Gastroesophageal sphincter (tissue), 3 donors: ENCODE measurements at regions not wholly inside any gene's neighbourhood (a gene's known extent, or its start where the extent isn't known, plus 50 kb on each side); places are given as distances from the start of the nearest gene placed in this dataset.

Experiments used
- POLR2AphosphoS5 ChIP-seq: sonication (generic); formaldehyde crosslinking; IDR thresholded peaks from one replicate; pipeline ENCODE4 v1.6.1; 2017; ENCODE audit warnings: antibody characterized with exemption
- TF ChIP-seq, protein P1 (sequence below), 4 experiments: fragments of 200-600 bp in 2 of 4; fragments of 450-650 bp in 2 of 4; sonication (generic) in 1 of 4; IDR thresholded peaks; one replicate each; pipeline ENCODE4 v1.5.1; 2017 to 2019; ENCODE audit warnings: antibody characterized with exemption in 4 of 4, mild to moderate bottlenecking in 2 of 4, moderate library complexity in 2 of 4

DNA sequence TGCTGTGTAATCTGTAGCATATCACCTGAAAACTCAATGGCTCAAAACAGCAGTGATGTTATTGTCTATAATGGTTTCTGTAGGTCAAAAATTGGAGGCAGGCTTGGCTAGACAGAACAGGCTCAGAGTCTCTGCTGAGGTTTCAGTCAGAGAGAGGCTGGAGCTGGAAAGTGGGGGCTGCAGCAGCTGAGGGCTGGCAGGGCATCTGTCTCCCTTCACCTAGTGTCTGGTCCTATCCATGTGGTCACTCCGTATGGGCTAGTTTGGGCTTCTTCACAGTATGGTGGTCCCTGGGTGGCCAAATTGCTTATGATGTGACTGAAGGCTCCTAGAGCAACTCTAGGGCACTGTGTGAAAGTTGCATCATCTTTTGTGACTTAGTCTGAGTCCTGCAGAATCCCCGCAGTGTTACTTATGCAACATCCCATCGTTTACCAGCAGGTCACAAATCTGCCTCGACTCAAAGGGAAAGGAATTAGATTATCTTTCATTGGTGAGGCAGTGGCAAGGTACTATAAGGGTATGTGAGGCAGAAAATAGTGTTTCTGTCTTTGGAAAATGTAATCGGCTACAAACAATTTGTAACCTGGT lies 497.0 kb downstream of the EPHA7 start:
- TF ChIP-seq, protein P1, sequence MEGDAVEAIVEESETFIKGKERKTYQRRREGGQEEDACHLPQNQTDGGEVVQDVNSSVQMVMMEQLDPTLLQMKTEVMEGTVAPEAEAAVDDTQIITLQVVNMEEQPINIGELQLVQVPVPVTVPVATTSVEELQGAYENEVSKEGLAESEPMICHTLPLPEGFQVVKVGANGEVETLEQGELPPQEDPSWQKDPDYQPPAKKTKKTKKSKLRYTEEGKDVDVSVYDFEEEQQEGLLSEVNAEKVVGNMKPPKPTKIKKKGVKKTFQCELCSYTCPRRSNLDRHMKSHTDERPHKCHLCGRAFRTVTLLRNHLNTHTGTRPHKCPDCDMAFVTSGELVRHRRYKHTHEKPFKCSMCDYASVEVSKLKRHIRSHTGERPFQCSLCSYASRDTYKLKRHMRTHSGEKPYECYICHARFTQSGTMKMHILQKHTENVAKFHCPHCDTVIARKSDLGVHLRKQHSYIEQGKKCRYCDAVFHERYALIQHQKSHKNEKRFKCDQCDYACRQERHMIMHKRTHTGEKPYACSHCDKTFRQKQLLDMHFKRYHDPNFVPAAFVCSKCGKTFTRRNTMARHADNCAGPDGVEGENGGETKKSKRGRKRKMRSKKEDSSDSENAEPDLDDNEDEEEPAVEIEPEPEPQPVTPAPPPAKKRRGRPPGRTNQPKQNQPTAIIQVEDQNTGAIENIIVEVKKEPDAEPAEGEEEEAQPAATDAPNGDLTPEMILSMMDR (IDR thresholded peaks at IDR 0.05), result no peak
- no peak for TF ChIP-seq POLR2AphosphoS5
